Endothelial cell of umbilical vein (primary cell): ENCODE measurements at regions not wholly inside any gene's neighbourhood (a gene's known extent, or its start where the extent isn't known, plus 50 kb on each side); places are given as distances from the start of the nearest gene placed in this dataset.

ENCODE experiments used
- EZH2 ChIP-seq: IDR thresholded peaks from 2 replicates; pipeline ENCODE4 v1.6.1; 2012; ENCODE audit warnings: borderline replicate concordance, low read depth, mild to moderate bottlenecking, moderate library complexity, low read length, inconsistent platforms; ENCODE audit not compliant: severe bottlenecking
- FOS ChIP-seq: IDR thresholded peaks from 2 replicates; pipeline ENCODE4 v1.6.1; 2011; ENCODE audit warnings: mild to moderate bottlenecking, low read length, moderate library complexity, borderline replicate concordance; ENCODE audit not compliant: insufficient read depth
- GATA2 ChIP-seq: IDR thresholded peaks from 2 replicates; pipeline ENCODE4 v1.7.0; 2011; ENCODE audit warnings: low read depth, mild to moderate bottlenecking, moderate library complexity, mixed read lengths, low read length; ENCODE audit not compliant: insufficient read length, insufficient read depth
- JUN ChIP-seq: IDR thresholded peaks from 2 replicates; pipeline ENCODE4 v1.6.1; 2011; ENCODE audit warnings: borderline replicate concordance, low read depth; ENCODE audit not compliant: insufficient read length, insufficient read depth
- POLR2A ChIP-seq: IDR thresholded peaks from 2 replicates; pipeline ENCODE4 v1.6.1; 2012; ENCODE audit warnings: low read depth, mild to moderate bottlenecking, control low read depth, low read length
- POLR2AphosphoS5 ChIP-seq: IDR thresholded peaks from 2 replicates; pipeline ENCODE4 v1.6.1; 2012; ENCODE audit warnings: low read depth, mild to moderate bottlenecking, control low read depth, low read length, moderate library complexity; ENCODE audit not compliant: insufficient read depth
- TF ChIP-seq, protein P1 (sequence below), 2 donors: IDR thresholded peaks; 1 replicate in 1 of 2; 2 replicates in 1 of 2; pipeline ENCODE4 v1.5.1; 2011; ENCODE audit warnings: low read length in 2 of 2, mild to moderate bottlenecking in 2 of 2, moderate library complexity in 2 of 2, control low read depth in 1 of 2, inconsistent platforms in 1 of 2, low read depth in 1 of 2; ENCODE audit not compliant: insufficient read depth in 1 of 2; ENCODE audit errors: extremely low read depth in 1 of 2
- TF ChIP-seq, protein P2 (sequence below): IDR thresholded peaks from 2 replicates; pipeline ENCODE4 v1.6.1; 2011; ENCODE audit not compliant: insufficient read depth, insufficient read length

DNA sequence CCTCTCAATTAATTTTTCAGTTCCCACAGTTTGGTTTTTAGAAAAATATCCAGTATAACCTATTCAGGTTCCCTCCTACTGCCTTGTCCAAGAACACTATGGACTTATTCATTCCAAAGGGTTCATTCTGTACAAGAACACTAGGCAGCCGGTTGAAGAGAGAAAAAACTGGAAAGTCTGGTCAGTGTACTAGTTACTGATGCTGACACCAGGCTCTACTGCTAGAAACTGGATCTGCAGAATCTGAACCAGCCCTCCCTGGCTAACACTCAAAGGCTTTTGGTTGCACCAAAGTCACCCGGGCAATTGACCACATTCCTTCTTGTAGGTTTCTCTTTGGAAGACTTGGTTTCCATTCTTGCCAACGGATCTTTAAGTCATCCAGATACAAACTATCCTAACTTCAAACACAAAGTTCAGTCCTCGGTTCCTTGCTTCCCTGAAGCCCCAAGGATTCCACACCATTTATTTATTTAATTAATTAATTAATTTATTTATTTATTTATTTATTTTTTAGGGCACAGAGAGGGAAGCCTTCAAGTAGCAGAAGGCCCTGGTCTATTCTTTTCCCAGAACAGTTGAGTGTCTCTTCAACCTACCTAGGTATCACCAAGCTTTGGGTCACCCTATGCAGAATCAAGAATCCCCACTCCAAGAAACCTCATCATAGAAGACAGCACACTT is 268.1 kb downstream of the ADGB start:
- TF ChIP-seq, protein P1, sequence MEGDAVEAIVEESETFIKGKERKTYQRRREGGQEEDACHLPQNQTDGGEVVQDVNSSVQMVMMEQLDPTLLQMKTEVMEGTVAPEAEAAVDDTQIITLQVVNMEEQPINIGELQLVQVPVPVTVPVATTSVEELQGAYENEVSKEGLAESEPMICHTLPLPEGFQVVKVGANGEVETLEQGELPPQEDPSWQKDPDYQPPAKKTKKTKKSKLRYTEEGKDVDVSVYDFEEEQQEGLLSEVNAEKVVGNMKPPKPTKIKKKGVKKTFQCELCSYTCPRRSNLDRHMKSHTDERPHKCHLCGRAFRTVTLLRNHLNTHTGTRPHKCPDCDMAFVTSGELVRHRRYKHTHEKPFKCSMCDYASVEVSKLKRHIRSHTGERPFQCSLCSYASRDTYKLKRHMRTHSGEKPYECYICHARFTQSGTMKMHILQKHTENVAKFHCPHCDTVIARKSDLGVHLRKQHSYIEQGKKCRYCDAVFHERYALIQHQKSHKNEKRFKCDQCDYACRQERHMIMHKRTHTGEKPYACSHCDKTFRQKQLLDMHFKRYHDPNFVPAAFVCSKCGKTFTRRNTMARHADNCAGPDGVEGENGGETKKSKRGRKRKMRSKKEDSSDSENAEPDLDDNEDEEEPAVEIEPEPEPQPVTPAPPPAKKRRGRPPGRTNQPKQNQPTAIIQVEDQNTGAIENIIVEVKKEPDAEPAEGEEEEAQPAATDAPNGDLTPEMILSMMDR (IDR thresholded peaks at IDR 0.05; ENCODE audit: extremely low read depth in 1 of 2, insufficient read depth in 1 of 2, low read depth in 1 of 2, low read length in 2 of 2) = no peak
- no peak for TF ChIP-seq EZH2
- TF ChIP-seq POLR2AphosphoS5 = no peak
- no peak for TF ChIP-seq GATA2
- no peak for TF ChIP-seq POLR2A
- TF ChIP-seq JUN = no peak
- TF ChIP-seq, protein P2, sequence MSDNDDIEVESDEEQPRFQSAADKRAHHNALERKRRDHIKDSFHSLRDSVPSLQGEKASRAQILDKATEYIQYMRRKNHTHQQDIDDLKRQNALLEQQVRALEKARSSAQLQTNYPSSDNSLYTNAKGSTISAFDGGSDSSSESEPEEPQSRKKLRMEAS = no peak
- TF ChIP-seq FOS = no peak
